ENCODE measurements at regions not wholly inside any gene's neighbourhood (a gene's known extent, or its start where the extent isn't known, plus 50 kb on each side); places are given as distances from the start of the nearest gene placed in this dataset.

GRCh38 chr10:123501148-123501547 is 165.0 kb upstream of the GPR26 start:
- Histone ChIP-seq H3K36me3 (no peaks in the 10 kb centered on the region), H3K4me1 (peaks cover 0 to 1% (median 0%) of the 10 kb centered on the region in 4 donors), H3K27me3 (peaks cover 0 to 4% of the 10 kb centered on the region in 2 donors), H3K4me3 (no peak overlapping the region), H3K9me3 (no peaks in the 10 kb centered on the region), H3K27ac (no peak overlapping the region)
- intact Hi-C loops (cut with DNase I; ENCODE audit: low total_unique reads) = no loop called here
- TF ChIP-seq, protein P1, sequence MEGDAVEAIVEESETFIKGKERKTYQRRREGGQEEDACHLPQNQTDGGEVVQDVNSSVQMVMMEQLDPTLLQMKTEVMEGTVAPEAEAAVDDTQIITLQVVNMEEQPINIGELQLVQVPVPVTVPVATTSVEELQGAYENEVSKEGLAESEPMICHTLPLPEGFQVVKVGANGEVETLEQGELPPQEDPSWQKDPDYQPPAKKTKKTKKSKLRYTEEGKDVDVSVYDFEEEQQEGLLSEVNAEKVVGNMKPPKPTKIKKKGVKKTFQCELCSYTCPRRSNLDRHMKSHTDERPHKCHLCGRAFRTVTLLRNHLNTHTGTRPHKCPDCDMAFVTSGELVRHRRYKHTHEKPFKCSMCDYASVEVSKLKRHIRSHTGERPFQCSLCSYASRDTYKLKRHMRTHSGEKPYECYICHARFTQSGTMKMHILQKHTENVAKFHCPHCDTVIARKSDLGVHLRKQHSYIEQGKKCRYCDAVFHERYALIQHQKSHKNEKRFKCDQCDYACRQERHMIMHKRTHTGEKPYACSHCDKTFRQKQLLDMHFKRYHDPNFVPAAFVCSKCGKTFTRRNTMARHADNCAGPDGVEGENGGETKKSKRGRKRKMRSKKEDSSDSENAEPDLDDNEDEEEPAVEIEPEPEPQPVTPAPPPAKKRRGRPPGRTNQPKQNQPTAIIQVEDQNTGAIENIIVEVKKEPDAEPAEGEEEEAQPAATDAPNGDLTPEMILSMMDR (IDR thresholded peaks at IDR 0.05) = no peak
- DNase-seq = no peak

DNA sequence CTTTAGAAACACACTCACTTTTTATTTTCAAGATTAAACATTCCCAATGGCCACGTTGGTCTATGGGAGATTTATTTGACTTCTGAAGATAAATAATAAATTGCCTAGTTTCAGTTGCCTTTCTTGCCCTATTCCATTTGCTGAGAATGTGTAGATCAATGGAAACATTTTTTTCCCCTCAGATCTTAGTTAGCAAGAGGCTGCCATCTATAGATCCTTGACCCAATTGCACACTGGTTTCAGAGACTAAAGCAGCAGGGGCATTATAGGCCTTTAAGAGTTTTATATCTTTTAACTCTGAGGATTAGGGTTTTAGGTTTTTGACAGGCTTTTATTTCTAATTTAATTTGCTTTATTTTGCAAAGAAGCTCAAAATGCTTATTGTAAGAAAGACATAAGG is 163.2 kb upstream of the GPR26 start:
- Histone ChIP-seq H3K4me1 (no peaks in the 10 kb centered on the region), H3K36me3 (no peaks in the 10 kb centered on the region), H3K4me3 (no peak overlapping the region), H3K27me3 (no peaks in the 10 kb centered on the region), H3K9me3 (no peaks in the 10 kb centered on the region), H3K27ac (no peak overlapping the region)
- DNase-seq = no peak
- intact Hi-C loops (cut with DNase I; ENCODE audit: low total_unique reads) = no loop called here
- TF ChIP-seq, protein P1 (IDR thresholded peaks at IDR 0.05) = no peak

DNA sequence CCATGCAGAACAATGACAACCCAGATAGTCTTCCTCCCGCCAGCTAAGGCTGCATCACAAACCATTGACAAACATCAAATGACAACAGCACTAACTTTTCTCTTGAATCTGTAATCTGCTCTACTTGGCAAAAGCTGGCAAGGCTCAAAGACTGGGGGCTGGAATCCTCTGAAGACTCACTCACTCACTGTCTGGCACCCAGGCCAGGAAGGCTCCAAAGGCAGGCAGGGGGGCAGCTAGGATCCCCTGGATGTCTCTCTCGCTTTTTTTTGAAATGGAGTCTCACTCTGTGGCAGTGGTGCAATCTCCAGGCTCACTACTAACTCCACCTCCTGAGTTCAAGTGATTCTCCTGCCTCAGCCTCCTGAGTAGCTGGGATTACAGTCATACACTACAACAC is 159.7 kb upstream of the GPR26 start:
- H3K9me3 ChIP-seq = no peaks in the 10 kb centered on the region

GRCh38 chr10:123507298-123507697 is 158.9 kb upstream of the GPR26 start:
- H3K4me1 ChIP-seq = no peaks in the 10 kb centered on the region
- H3K27ac ChIP-seq = no peak overlapping the region
- H3K4me3 ChIP-seq = no peak overlapping the region
- TF ChIP-seq, protein P1 (IDR thresholded peaks at IDR 0.05) = no peak
- no peak for DNase-seq
- intact Hi-C loops (cut with DNase I; ENCODE audit: low total_unique reads) = no loop called here
- no peaks in the 10 kb centered on the region for H3K36me3 ChIP-seq
- H3K27me3 ChIP-seq = no peaks in the 10 kb centered on the region
- H3K9me3 ChIP-seq = no peaks in the 10 kb centered on the region

More for the DNA sequence above, 159.7 kb upstream of the GPR26 start:
- no peaks in the 10 kb centered on the region for H3K4me1 ChIP-seq
- intact Hi-C loops (cut with DNase I; ENCODE audit: low total_unique reads) = no loop called here
- no peaks in the 10 kb centered on the region for H3K27me3 ChIP-seq
- no peaks in the 10 kb centered on the region for H3K36me3 ChIP-seq
- no peak overlapping the region for H3K27ac ChIP-seq
- no peak for DNase-seq
- TF ChIP-seq, protein P1 (IDR thresholded peaks at IDR 0.05) = no peak
- H3K4me3 ChIP-seq = no peak overlapping the region

GRCh38 chr10:123509338-123509737 is 156.8 kb upstream of the GPR26 start:
- Histone ChIP-seq H3K4me3 (no peak overlapping the region), H3K36me3 (no peaks in the 10 kb centered on the region), H3K9me3 (no peaks in the 10 kb centered on the region), H3K27ac (no peak overlapping the region), H3K27me3 (no peaks in the 10 kb centered on the region), H3K4me1 (no peaks in the 10 kb centered on the region)
- TF ChIP-seq, protein P1 (IDR thresholded peaks at IDR 0.05) = no peak
- DNase-seq = peak in 1 of 2 donors; percentile 4
- intact Hi-C loops (cut with DNase I; ENCODE audit: low total_unique reads) = no loop called here

Data from tibial artery (tissue), 4 donors.